GM21619 (cell line): ENCODE measurements at regions not wholly inside any gene's neighbourhood (a gene's known extent, or its start where the extent isn't known, plus 50 kb on each side); places are given as distances from the start of the nearest gene placed in this dataset.

Source experiments
- ATAC-seq: cut with Tn5 transposase; IDR thresholded peaks from one replicate; pipeline ENCODE4 v1.9.1; 2021; ENCODE audit not compliant: unreplicated experiment

- ATAC-seq, result no peak
These were observed 134.5 kb downstream of the ADAMTS15 start for GRCh38 chr11:130582981-130583380.

- no peak for ATAC-seq
These were observed 135.4 kb downstream of the ADAMTS15 start for GRCh38 chr11:130583801-130584211.

GRCh38 chr11:130585545-130585944 lies 137.1 kb downstream of the ADAMTS15 start:
- ATAC-seq, result no peak

- ATAC-seq, result no peak
These were observed 139.2 kb downstream of the ADAMTS15 start for GRCh38 chr11:130587658-130588057.

GRCh38 chr11:130588471-130588870 lies 140.0 kb downstream of the ADAMTS15 start:
- no peak for ATAC-seq

GRCh38 chr11:130592056-130592455 lies 143.6 kb downstream of the ADAMTS15 start:
- ATAC-seq, result no peak

- ATAC-seq, result no peak
These were observed 144.6 kb downstream of the ADAMTS15 start for GRCh38 chr11:130593064-130593463.

- no peak for ATAC-seq
These were observed 150.0 kb downstream of the ADAMTS15 start for GRCh38 chr11:130598433-130598832.

GRCh38 chr11:130599073-130599654 lies 150.7 kb downstream of the ADAMTS15 start:
- no peak for ATAC-seq

- ATAC-seq, result no peak
These were observed 151.7 kb downstream of the ADAMTS15 start for GRCh38 chr11:130600139-130600538.

- ATAC-seq, result no peak
These were observed 152.2 kb downstream of the ADAMTS15 start for GRCh38 chr11:130600616-130601015.

- ATAC-seq, result no peak
These were observed 152.7 kb downstream of the ADAMTS15 start for GRCh38 chr11:130601141-130601540.

GRCh38 chr11:130601764-130602460 lies 153.5 kb downstream of the ADAMTS15 start:
- ATAC-seq, result no peak

- ATAC-seq, result no peak
These were observed 154.3 kb downstream of the ADAMTS15 start for GRCh38 chr11:130602641-130603334.

- no peak for ATAC-seq
These were observed 155.0 kb downstream of the ADAMTS15 start for GRCh38 chr11:130603335-130603906.

GRCh38 chr11:130604606-130605005 lies 156.2 kb downstream of the ADAMTS15 start:
- ATAC-seq, result no peak

- no peak for ATAC-seq
These were observed 157.7 kb downstream of the ADAMTS15 start for GRCh38 chr11:130606178-130606577.

- ATAC-seq, result no peak
These were observed 158.5 kb downstream of the ADAMTS15 start for GRCh38 chr11:130606781-130607511.

- no peak for ATAC-seq
These were observed 159.8 kb downstream of the ADAMTS15 start for GRCh38 chr11:130608287-130608686.

- no peak for ATAC-seq
These were observed 160.9 kb downstream of the ADAMTS15 start for GRCh38 chr11:130609121-130610035.
